ENCODE measurements at regions not wholly inside any gene's neighbourhood (a gene's known extent, or its start where the extent isn't known, plus 50 kb on each side); places are given as distances from the start of the nearest gene placed in this dataset.

- DNase-seq (ENCODE audit: insufficient read length, low spot score) (no peak), FAIRE-seq (no peak)
- no peak for TF ChIP-seq PAX5 (IDR thresholded peaks at IDR 0.05; ENCODE audit: insufficient read depth, low read length, severe bottlenecking)
- TF ChIP-seq POU2F2 (IDR thresholded peaks at IDR 0.05; ENCODE audit: low read depth, low read length): no peak
- no peak for TF ChIP-seq SPI1 (IDR thresholded peaks at IDR 0.05; ENCODE audit: low read depth, low read length)
These were observed 401.3 kb downstream of the BRINP1 start for GRCh38 chr9:118967901-118968300.

- TF ChIP-seq POLR2A (IDR thresholded peaks at IDR 0.05; ENCODE audit: low read depth, low read length): no peak
- TF ChIP-seq PAX5 (IDR thresholded peaks at IDR 0.05; ENCODE audit: insufficient read depth, low read length, severe bottlenecking): no peak
- no peak for TF ChIP-seq POLR2AphosphoS5 (IDR thresholded peaks at IDR 0.05; ENCODE audit: low read depth, low read length)
- TF ChIP-seq SPI1 (IDR thresholded peaks at IDR 0.05; ENCODE audit: low read depth, low read length): no peak
- DNase-seq (ENCODE audit: insufficient read length, low spot score) (no peak), FAIRE-seq (no peak)
These were observed 393.5 kb downstream of the BRINP1 start for GRCh38 chr9:118975736-118976135.

GRCh38 chr9:118976160-118976559 is 393.1 kb downstream of the BRINP1 start:
- FAIRE-seq (no peak), DNase-seq (ENCODE audit: insufficient read length, low spot score) (no peak)
- TF ChIP-seq SPI1 (IDR thresholded peaks at IDR 0.05; ENCODE audit: low read depth, low read length) (no peak), PAX5 (IDR thresholded peaks at IDR 0.05; ENCODE audit: insufficient read depth, low read length, severe bottlenecking) (no peak), POLR2A (IDR thresholded peaks at IDR 0.05; ENCODE audit: low read depth, low read length) (no peak), TAF1 (IDR thresholded peaks at IDR 0.05; ENCODE audit: low read depth, low read length) (no peak), POLR2AphosphoS5 (IDR thresholded peaks at IDR 0.05; ENCODE audit: low read depth, low read length) (no peak)

GRCh38 chr9:118984607-118985006 is 384.6 kb downstream of the BRINP1 start:
- no peak for DNase-seq (ENCODE audit: insufficient read length, low spot score)
- no peak for FAIRE-seq
- TF ChIP-seq SPI1 (IDR thresholded peaks at IDR 0.05; ENCODE audit: low read depth, low read length) (no peak), POLR2AphosphoS5 (IDR thresholded peaks at IDR 0.05; ENCODE audit: low read depth, low read length) (no peak), TAF1 (IDR thresholded peaks at IDR 0.05; ENCODE audit: low read depth, low read length) (no peak), POU2F2 (IDR thresholded peaks at IDR 0.05; ENCODE audit: low read depth, low read length) (no peak)

GRCh38 chr9:118985851-118986250 is 383.4 kb downstream of the BRINP1 start:
- DNase-seq (ENCODE audit: insufficient read length, low spot score): no peak
- TF ChIP-seq POLR2AphosphoS5 (IDR thresholded peaks at IDR 0.05; ENCODE audit: low read depth, low read length) (no peak), POU2F2 (IDR thresholded peaks at IDR 0.05; ENCODE audit: low read depth, low read length) (no peak), TAF1 (IDR thresholded peaks at IDR 0.05; ENCODE audit: low read depth, low read length) (no peak), POLR2A (IDR thresholded peaks at IDR 0.05; ENCODE audit: low read depth, low read length) (no peak), PAX5 (IDR thresholded peaks at IDR 0.05; ENCODE audit: insufficient read depth, low read length, severe bottlenecking) (no peak), SPI1 (IDR thresholded peaks at IDR 0.05; ENCODE audit: low read depth, low read length) (no peak)
- no peak for FAIRE-seq

GRCh38 chr9:118987167-118987566 is 382.1 kb downstream of the BRINP1 start:
- no peak for FAIRE-seq
- no peak for TF ChIP-seq TAF1 (IDR thresholded peaks at IDR 0.05; ENCODE audit: low read depth, low read length)
- no peak for TF ChIP-seq SPI1 (IDR thresholded peaks at IDR 0.05; ENCODE audit: low read depth, low read length)
- no peak for TF ChIP-seq POLR2A (IDR thresholded peaks at IDR 0.05; ENCODE audit: low read depth, low read length)
- TF ChIP-seq POU2F2 (IDR thresholded peaks at IDR 0.05; ENCODE audit: low read depth, low read length): no peak
- TF ChIP-seq PAX5 (IDR thresholded peaks at IDR 0.05; ENCODE audit: insufficient read depth, low read length, severe bottlenecking): no peak
- no peak for TF ChIP-seq POLR2AphosphoS5 (IDR thresholded peaks at IDR 0.05; ENCODE audit: low read depth, low read length)

GRCh38 chr9:118990949-118991348 is 378.3 kb downstream of the BRINP1 start:
- DNase-seq (ENCODE audit: insufficient read length, low spot score) (no peak), FAIRE-seq (no peak)
- TF ChIP-seq POU2F2 (IDR thresholded peaks at IDR 0.05; ENCODE audit: low read depth, low read length) (no peak), POLR2AphosphoS5 (IDR thresholded peaks at IDR 0.05; ENCODE audit: low read depth, low read length) (no peak), SPI1 (IDR thresholded peaks at IDR 0.05; ENCODE audit: low read depth, low read length) (no peak), PAX5 (IDR thresholded peaks at IDR 0.05; ENCODE audit: insufficient read depth, low read length, severe bottlenecking) (no peak), POLR2A (IDR thresholded peaks at IDR 0.05; ENCODE audit: low read depth, low read length) (no peak), TAF1 (IDR thresholded peaks at IDR 0.05; ENCODE audit: low read depth, low read length) (no peak)

More at GRCh38 chr9:118987167-118987566, 382.1 kb downstream of the BRINP1 start:
- no peak for DNase-seq (ENCODE audit: insufficient read length, low spot score)

- FAIRE-seq: no peak
- no peak for DNase-seq (ENCODE audit: insufficient read length, low spot score)
- no peak for TF ChIP-seq POLR2AphosphoS5 (IDR thresholded peaks at IDR 0.05; ENCODE audit: low read depth, low read length)
- no peak for TF ChIP-seq PAX5 (IDR thresholded peaks at IDR 0.05; ENCODE audit: insufficient read depth, low read length, severe bottlenecking)
- no peak for TF ChIP-seq POLR2A (IDR thresholded peaks at IDR 0.05; ENCODE audit: low read depth, low read length)
- TF ChIP-seq POU2F2 (IDR thresholded peaks at IDR 0.05; ENCODE audit: low read depth, low read length): no peak
- no peak for TF ChIP-seq SPI1 (IDR thresholded peaks at IDR 0.05; ENCODE audit: low read depth, low read length)
- no peak for TF ChIP-seq TAF1 (IDR thresholded peaks at IDR 0.05; ENCODE audit: low read depth, low read length)
These were observed 377.6 kb downstream of the BRINP1 start for GRCh38 chr9:118991366-118992285.

GRCh38 chr9:118992813-118993794 is 376.1 kb downstream of the BRINP1 start:
- FAIRE-seq (no peak), DNase-seq (ENCODE audit: insufficient read length, low spot score) (no peak)

More at GRCh38 chr9:118992813-118993794, 376.1 kb downstream of the BRINP1 start:
- TF ChIP-seq POLR2A (IDR thresholded peaks at IDR 0.05; ENCODE audit: low read depth, low read length): no peak
- no peak for TF ChIP-seq POU2F2 (IDR thresholded peaks at IDR 0.05; ENCODE audit: low read depth, low read length)

Data from GM12891 (cell line).